Keratinocyte (primary cell): ENCODE measurements at regions not wholly inside any gene's neighbourhood (a gene's known extent, or its start where the extent isn't known, plus 50 kb on each side); places are given as distances from the start of the nearest gene placed in this dataset.
"Not testable (repeated sequence)": the region's sequence is repeated elsewhere in the genome, so short reads cannot be mapped to it uniquely, and the experiment has no call there.

Experiments
- EZH2 ChIP-seq: IDR thresholded peaks from one replicate; pipeline ENCODE4 v1.6.1; 2012; ENCODE audit warnings: inconsistent platforms, mild to moderate bottlenecking, low read length, moderate library complexity
- TF ChIP-seq, protein P1 (sequence below), 3 experiments: IDR thresholded peaks in 1 of 3; conservative IDR thresholded peaks in 1 of 3; optimal IDR thresholded peaks in 1 of 3; 2 replicates in 2 of 3; 3 replicates in 1 of 3; pipeline versions ENCODE3 to v1.5.1; 2011; ENCODE audit warnings: low read length in 3 of 3, mild to moderate bottlenecking in 3 of 3, moderate library complexity in 2 of 3, control low read depth in 1 of 3, inconsistent platforms in 1 of 3; ENCODE audit not compliant: insufficient read depth in 2 of 3; ENCODE audit errors: extremely low read depth in 1 of 3

GRCh38 chr11:43004879-43005278 is 306.9 kb upstream of the API5 start:
- TF ChIP-seq, protein P1, sequence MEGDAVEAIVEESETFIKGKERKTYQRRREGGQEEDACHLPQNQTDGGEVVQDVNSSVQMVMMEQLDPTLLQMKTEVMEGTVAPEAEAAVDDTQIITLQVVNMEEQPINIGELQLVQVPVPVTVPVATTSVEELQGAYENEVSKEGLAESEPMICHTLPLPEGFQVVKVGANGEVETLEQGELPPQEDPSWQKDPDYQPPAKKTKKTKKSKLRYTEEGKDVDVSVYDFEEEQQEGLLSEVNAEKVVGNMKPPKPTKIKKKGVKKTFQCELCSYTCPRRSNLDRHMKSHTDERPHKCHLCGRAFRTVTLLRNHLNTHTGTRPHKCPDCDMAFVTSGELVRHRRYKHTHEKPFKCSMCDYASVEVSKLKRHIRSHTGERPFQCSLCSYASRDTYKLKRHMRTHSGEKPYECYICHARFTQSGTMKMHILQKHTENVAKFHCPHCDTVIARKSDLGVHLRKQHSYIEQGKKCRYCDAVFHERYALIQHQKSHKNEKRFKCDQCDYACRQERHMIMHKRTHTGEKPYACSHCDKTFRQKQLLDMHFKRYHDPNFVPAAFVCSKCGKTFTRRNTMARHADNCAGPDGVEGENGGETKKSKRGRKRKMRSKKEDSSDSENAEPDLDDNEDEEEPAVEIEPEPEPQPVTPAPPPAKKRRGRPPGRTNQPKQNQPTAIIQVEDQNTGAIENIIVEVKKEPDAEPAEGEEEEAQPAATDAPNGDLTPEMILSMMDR (optimal IDR thresholded peaks at IDR 0.05 in 1 of 3, IDR thresholded peaks at IDR 0.05 in 1 of 3, conservative IDR thresholded peaks at IDR 0.05 in 1 of 3; ENCODE audit: extremely low read depth in 1 of 3, insufficient read depth in 2 of 3, low read length in 3 of 3): not testable (repeated sequence)
- TF ChIP-seq EZH2: not testable (repeated sequence)
